GM18858 (cell line): ENCODE measurements at regions not wholly inside any gene's neighbourhood (a gene's known extent, or its start where the extent isn't known, plus 50 kb on each side); places are given as distances from the start of the nearest gene placed in this dataset.

Source experiments
- ATAC-seq: cut with Tn5 transposase; IDR thresholded peaks from one replicate; pipeline ENCODE4 v1.9.1; 2021; ENCODE audit not compliant: unreplicated experiment

DNA sequence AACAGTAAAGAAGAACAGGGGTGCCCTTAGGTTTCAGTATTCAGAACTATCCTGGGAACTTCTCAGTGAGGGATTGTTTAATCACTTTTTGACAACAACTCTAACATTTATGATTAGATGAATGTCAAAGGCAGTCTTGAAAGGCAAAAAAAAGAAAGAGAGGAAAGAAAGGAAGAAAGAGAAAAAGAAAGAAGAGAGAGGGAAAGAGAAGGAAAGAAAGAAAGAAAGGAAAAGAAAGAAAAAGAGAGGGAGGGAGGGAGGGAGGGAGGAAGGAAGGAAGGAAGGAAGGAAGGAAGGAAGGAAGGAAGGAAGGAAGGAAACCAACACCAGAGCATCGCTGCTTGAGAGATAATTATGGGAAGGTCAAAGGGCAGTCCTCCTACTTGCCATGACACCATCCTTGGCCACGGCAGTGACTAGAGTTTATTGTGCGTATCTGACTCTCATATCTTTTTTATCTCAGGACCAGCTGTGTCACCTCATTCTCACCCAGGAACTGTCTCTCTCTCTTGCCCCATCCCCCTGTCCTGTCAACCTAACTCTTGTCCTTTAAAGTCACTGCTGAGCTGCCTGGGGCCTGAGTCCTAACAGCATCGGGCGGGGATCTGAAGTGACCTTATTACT is 96.8 kb upstream of the ATXN1 start:
- ATAC-seq = no peak

DNA sequence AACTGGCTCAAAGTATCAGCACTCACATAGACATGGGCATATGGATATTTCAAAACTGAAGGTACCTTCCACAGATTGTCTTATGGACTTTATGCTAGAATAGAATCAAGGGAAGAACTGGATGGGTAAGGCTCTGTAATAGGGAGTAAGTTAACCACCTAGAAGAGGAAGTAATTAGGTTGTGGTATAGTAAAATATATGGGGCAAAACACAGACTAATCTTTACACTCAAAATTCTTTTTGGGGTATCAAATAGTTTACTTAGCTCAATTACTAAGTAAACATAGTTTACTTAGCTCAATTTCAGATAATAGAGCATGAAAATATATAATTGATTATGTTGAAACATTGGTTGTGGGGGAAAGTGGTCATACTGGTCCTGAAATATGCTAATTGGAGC is 94.2 kb upstream of the ATXN1 start:
- peak; percentile 36 for ATAC-seq

DNA sequence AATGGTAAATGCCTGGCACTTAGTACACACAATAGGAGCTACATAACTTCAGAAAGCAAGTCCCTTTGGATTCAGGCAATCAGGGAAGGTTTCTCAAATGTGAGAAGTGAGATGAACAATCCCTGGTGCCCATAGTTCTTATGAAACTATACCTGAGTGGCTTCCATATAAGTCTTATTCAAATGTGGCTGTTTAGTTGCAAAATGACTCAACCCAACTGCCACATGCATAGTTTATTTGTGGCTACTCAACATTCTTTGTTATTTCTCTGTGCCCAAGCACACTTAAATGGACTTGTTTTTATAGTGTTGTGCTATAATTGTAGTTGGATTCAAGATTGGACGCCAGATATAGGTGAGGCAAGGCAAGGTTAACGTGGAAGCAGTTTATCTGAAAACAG is 93.7 kb upstream of the ATXN1 start:
- peak; percentile 81 for ATAC-seq

DNA sequence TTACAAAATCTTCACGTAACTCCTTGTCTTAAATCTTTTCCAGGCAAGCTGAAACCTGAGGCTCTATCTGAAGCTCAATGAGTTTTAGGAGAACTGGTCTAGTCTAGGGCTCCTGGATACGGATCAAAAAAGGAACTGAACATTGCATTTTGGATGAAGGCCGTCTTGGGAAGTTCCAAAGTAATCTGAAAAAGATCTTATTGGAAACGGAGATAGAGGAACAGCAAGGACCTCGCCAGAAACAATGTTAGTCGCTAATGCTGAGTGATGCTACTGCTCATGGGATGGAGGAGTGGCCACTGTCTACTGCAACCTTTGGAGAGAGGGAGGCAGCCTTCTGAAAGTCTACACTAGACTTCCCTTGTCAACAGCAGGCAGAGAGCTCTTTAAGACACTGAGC is 91.4 kb upstream of the ATXN1 start:
- ATAC-seq = no peak

DNA sequence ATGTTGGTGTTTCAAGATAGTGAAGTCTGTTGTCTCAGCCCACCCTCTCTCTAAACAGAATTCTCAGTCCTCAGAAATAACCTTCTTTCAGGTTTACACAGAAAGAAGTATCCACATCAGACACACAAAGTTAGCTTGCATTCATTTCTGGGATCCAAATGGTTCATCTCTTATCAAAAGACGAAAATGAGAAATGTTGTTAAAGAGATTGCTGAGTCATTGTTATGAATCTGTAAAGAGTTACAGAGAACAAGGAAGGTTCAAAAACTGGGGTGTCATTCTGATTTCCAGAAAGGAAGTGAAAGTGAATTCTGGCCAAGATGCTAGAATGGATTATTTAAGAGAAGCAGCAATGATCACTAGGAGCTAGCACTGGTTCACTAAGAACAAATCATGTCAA is 90.5 kb upstream of the ATXN1 start:
- ATAC-seq = peak; percentile 36

DNA sequence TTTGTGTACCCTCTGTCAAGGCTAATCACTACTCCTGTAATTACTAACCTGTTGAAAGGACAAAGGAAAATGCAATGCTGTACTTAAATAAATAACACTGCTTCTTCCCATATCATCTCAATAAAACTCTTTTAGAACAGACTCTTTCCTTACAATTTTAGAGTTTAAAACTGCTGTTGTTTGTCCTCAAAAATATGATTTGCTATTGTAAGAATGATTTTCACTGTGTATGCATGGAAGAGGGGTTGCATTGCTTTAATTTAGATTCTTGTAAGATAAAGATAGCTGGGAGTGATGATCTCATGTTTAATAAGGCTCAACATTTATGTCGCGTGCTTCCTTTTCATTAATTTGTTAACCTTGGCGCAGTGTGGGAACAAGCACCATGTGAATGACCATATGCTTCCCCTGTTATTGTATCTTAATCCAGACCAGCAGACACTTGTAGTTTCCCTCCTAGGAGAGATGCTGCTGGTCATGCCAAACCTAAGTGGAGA is 89.8 kb upstream of the ATXN1 start:
- no peak for ATAC-seq

DNA sequence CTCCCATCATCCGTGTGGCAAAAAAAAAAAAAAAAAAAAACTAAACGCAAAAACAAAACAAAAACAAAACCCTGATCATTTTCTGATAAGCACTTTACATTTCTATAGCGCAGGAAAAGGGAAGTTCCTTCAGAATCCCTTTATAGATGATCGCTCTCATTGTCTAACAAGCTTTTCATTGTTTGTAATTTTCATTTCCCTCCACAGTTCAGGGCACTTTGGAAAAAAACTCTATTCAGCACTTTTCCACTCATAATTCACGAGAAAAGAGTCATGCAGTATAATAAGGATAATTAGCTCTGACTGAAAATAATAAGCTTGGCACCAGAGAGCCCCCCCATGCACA is 89.4 kb upstream of the ATXN1 start:
- ATAC-seq = no peak

DNA sequence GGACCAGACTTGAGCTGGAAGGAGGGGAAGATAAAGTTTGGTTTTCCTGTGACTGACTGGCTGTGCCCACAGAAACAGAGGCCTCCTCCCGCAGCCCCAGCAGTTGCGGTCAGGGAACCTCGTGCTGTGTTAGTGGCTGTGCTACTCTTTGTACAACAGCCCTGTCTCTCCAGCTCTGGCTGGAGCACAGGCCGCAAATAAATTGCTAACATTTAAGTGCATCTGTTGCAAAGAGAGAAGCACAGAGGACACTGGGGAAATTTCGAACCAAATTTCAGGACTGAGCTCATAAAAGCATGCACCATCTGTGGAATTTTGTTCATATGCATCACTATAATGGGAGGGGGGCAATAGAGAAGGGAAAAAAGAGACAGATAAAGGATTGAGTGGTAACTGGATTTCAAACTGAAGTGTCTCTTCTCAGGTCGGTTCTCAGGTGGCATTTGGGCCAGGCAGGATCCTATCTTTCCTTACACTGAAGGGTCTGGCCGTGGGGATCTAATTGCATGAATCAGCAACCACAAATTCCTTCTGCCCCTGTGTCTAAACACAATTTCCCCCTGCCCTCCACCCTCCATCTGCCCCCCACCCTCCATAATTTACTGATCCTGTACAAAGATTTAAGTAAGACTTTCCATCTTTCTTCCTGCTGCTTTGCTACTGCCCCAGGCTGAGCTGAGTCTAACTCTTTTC is 88.9 kb upstream of the ATXN1 start:
- ATAC-seq = no peak

DNA sequence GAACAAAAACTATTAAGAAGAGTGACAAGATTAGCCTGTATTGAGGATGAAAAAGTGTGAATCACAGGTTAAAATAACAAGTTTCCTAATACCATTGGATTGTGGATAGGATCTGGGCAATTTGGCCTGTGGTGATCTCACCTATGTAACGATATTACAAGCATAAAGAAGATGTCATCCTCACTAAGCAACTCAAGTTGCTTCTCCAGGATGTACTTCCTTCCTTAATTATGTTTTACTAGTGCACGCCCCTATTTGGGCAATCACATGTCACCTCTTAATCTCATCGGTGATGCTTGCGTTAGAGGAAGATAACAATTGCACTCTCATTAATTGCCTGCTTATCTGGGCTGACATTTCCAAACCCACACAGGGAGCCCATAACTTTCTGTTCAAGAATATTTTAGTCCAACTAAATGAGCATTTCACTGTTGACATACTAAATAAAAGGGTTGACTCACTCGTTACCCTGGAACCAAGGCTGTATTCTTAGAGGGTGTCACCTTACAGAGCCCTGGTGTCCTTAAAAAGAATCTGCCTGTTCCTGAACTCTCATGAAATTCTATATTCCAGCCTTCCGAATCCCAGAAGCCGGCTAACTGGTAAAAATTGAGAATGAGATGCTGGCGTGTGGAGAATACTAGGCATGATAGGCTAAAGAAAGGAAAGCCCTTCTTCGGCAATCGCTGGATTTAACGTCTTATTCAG is 88.2 kb upstream of the ATXN1 start:
- no peak for ATAC-seq

DNA sequence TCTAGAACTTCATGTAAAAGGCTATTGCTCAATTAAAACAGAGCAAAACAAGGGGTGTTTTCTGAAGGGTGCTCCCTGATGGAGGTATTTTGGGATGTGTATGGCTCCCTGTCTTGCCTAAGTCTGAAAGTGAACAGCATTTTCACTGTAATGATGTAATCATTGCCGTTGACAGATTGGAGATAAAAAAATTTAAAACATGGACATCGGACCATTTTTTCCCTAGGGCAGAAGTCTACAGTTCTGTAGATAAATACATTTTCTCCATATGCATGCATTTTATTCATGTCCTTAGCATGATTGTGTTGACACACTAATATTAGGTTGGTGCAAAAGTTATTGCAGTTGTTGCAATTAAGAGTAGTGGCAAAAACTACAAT is 85.1 kb upstream of the ATXN1 start:
- ATAC-seq = no peak

DNA sequence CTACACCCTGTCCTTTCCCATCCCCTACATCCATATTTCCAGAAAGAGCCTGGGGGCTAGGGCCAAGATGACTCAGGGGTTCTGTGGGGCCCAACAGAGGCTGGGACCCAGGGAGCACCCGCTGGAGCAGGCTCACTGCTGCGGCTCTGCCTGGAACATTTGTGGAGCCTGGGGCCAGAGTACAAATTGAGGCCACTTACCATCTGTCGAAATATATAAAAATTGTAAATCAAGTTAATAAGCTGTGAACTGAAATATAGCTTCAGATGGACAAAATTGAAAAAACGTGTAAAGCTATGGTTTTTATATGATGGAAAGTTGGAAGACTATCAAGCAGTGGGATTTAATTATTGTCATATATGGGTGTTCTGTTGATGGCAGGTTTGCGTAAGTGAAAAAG is 82.9 kb upstream of the ATXN1 start:
- no peak for ATAC-seq

DNA sequence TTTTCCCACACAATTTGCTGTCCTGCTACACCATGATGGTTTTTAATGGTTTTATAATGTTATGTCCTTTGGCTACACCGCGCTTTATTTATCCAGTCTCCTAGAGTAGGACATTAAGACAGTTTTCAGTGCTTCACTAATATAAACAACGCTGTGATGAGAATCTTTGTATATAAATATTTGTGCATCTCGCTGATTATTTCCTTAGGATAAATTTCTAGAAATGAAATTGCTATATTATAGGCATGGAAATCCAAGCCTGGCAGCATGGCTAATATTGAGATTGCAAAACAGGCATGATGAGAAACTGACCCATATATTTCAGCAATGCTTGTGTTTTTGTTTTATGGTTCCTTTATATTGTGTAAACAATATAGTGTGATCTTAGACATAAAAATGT is 81.4 kb upstream of the ATXN1 start:
- ATAC-seq = no peak

DNA sequence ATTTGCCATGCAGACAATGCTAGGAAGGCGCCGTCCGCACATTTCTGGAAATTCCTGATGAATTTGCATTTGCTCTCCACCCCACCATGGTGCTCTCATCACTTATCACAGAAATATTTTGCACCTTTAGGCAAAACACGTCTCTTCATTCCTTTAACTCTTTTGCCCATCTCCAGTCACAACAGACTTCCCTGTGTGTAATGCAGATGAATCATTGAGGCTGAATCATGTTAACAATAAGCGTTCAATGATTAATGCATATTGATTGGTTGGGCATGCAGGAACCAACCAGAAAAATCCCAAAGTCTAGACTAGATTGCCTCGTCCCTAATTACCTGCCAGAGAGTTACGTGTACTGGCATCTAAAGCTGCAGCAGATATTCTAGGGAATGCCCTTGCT is 80.0 kb upstream of the ATXN1 start:
- no peak for ATAC-seq

DNA sequence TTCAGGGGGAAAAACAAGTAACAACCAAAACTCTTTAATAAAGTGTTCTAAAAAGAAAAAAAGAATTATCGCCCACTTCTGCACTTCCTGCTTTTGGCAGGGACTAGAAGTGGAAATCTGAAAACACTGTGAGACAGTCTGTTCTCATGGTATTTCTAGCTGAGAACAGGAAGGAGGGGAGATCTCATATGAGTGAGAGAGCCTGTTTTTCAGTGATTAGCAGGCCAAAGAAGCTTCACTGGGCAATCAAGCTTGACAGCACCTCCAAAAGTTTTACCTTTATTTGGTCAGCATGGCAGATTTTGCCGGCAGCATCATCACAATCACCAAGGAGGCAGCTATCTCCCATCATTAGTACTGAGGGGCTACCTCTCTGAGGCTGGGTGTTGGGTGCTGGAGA is 79.5 kb upstream of the ATXN1 start:
- peak; percentile 39 for ATAC-seq

DNA sequence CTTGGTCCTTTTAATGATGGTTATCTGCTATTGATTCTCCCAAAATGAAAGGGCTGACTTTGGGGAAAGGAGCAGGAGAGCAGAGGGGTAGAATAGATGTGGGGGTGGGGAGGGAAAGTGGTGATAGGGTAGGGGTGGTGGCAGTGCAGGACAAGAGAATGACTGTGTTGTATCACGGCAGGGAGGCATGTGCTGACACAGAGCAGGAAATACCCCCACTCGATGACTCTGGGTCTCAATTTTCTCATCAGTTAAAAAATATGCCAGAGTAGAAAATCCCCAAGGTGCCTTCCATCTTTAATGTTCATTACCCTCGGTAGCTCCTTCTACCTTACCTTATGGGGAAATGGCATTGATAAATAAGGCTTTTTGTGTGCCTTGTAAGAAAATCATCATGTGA is 79.0 kb upstream of the ATXN1 start:
- ATAC-seq = peak; percentile 17

DNA sequence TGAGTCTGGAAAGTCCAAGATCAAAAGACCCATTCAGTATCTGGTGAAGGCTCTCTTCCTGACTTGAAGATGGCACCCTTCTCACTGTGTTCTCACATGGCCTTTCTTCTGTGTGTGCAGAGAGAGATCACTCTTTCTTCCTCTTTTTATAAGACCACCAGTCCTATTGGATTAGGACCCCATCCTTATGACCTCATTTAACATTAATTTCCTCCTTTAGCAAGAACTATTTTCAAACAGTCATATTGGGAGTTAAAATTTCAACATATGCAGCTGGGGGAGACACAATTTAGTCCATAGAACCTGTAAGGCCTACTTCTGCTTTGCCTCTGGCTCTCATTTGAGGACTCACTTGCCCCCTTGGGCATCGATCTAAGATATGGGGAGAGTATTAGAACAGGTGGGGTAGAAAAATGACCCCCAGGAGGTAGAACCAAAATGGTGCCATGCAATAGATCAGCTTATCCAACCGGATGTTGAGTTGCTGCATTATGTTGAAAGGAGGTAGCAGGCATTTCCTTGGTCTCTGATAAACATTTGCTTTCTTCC is 78.4 kb upstream of the ATXN1 start:
- ATAC-seq = no peak

DNA sequence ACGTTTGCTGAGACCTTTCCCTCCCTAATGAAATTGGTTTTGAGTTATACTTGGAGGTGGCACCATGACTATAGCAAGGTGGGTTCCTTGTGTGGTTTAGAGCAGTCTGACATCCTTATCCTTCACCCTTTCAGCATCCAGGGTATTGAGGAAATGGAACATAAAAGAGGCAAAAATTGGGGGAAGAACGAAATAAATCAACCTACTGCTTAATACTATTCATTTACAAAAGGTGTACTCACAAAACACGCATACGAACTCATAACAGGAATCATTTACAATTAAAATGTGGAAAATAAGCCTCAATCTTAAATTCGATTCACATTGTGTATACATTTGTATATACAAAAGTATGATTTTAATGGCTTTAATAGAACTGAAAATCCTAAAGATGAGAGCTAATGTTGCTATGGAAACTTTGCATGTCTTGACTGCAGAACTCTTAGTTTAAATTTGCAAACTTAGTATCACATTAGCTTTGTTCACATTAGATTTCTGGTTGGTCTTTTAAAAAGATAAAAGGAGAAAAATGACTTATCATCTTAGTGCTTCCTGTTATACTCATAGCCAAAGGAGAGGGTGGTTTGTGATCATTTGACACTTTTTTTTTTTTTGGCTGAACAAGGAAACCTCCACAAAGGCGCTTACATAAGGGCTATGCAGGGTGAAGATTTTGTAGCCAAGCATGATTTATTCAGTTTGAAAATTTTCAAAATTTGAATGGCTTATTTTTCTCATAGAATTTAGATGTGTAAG is 76.1 kb upstream of the ATXN1 start:
- no peak for ATAC-seq

DNA sequence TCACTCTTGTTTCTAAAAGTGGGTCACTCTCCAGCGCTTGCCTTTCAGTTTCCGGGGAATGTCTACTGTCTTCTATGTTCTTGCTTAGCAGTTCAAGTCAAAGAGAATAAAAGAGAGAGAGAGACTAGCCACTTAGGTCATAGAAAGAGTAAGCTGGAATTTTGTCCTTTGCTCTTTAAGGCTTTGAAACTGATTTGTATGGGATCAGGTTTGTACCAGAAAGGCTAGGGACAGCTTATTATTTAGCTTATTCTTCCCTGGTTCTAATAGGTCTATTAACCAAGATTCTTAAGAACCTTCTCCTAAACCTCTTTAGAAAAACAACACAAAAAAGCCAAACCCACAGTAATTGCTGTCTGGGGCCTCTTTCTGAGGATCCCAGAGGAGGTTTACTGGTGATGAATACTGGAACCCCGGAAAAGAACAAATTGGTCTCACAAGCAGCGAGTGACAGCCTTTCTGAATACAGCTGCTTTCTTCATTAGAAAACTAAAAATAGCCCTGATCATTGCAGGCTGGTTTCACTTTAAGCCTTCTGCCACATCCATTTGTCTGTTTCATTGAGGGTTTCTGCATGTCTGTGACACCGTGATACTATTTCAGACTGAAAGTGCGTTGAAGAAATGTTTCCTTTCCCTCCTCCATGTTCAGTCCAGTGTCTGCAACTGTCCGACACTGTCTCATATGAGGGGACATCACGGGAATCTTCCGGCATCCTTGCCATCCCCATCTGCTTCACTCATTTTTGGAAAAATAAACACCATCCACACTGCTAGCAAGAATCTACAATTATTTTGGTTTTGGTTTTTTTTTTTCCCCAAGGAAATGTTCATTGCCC is 75.1 kb upstream of the ATXN1 start:
- peak; percentile 84 for ATAC-seq

DNA sequence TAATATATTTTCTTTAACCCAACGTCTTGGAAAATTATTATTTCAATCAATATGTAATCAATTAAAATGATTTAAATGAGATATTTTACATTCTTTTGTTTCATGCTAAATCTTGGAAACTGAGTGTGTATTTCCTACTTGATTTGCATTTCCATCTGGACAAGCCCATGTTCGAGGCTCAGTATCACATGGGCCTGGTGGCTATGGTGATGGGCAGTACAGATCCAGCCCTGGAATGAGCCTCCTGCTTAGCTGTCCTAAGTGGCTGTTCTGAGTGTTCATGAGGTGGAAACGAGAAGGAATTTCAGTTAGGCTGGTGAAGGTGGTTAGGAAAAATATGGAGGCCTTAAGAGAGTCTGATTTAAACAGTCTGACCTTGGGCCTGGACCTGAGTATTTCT is 73.0 kb upstream of the ATXN1 start:
- no peak for ATAC-seq

DNA sequence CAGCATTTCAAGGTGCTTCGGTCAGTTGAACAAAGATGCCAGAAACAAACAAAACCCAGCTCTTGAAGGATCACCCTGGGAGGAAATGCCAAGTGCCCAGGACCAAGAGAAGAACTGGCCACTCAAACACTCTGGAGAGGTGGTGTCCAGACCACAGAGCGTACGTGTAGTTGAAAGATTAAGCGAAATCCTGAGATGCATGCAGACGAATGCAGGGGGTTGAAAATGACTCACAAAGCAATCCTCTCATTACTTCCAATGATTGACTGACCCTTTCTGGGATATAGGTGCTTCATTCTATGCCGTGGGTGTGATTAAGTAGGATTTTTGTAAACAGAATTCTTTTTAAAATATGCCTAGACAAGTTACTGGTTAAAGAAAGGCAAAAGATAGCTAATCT is 71.5 kb upstream of the ATXN1 start:
- ATAC-seq = no peak
